Ishikawa (cell line): ENCODE measurements at regions not wholly inside any gene's neighbourhood (a gene's known extent, or its start where the extent isn't known, plus 50 kb on each side); places are given as distances from the start of the nearest gene placed in this dataset.

Experiments
- EGR1 ChIP-seq: IDR thresholded peaks from 2 replicates; pipeline ENCODE4 v1.6.1; 2012
- EP300 ChIP-seq: IDR thresholded peaks from 2 replicates; pipeline ENCODE4 v1.6.1; 2012; ENCODE audit warnings: borderline replicate concordance
- FOXM1 ChIP-seq: IDR thresholded peaks from 2 replicates; pipeline ENCODE4 v1.6.1; 2012; ENCODE audit warnings: low read depth, borderline replicate concordance
- TAF1 ChIP-seq: IDR thresholded peaks from 2 replicates; pipeline ENCODE4 v1.6.1; 2012; ENCODE audit warnings: low read depth, mild to moderate bottlenecking
- TEAD4 ChIP-seq: IDR thresholded peaks from 2 replicates; pipeline ENCODE4 v1.6.1; 2012
- TF ChIP-seq, protein P1 (sequence below): IDR thresholded peaks from 2 replicates; pipeline ENCODE4 v1.6.1; 2012; ENCODE audit warnings: low read depth, mild to moderate bottlenecking
- TF ChIP-seq, protein P2 (sequence below): IDR thresholded peaks from 2 replicates; pipeline ENCODE4 v1.6.1; 2012

DNA sequence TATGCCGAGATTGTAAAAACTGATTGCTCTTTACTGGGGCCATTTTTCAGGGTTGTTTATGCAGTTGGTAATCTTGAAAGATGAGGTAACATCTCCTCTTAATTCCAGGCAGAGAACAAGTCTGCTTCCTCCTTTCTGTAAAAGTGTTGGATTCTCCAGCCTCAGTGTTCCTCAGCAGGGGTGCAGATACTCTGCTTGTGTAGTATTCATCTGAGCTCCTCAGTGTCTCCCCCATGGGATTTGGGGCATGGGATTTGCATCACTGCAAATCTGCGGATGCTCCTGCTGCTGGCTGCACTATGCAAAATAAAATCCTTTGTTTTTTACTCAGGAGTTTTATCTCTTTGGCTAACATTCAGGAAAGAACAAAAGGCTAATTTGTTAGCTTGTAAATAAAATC is 104.9 kb upstream of the ATP8A1 start:
- TF ChIP-seq, protein P1, sequence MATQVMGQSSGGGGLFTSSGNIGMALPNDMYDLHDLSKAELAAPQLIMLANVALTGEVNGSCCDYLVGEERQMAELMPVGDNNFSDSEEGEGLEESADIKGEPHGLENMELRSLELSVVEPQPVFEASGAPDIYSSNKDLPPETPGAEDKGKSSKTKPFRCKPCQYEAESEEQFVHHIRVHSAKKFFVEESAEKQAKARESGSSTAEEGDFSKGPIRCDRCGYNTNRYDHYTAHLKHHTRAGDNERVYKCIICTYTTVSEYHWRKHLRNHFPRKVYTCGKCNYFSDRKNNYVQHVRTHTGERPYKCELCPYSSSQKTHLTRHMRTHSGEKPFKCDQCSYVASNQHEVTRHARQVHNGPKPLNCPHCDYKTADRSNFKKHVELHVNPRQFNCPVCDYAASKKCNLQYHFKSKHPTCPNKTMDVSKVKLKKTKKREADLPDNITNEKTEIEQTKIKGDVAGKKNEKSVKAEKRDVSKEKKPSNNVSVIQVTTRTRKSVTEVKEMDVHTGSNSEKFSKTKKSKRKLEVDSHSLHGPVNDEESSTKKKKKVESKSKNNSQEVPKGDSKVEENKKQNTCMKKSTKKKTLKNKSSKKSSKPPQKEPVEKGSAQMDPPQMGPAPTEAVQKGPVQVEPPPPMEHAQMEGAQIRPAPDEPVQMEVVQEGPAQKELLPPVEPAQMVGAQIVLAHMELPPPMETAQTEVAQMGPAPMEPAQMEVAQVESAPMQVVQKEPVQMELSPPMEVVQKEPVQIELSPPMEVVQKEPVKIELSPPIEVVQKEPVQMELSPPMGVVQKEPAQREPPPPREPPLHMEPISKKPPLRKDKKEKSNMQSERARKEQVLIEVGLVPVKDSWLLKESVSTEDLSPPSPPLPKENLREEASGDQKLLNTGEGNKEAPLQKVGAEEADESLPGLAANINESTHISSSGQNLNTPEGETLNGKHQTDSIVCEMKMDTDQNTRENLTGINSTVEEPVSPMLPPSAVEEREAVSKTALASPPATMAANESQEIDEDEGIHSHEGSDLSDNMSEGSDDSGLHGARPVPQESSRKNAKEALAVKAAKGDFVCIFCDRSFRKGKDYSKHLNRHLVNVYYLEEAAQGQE, result no peak
- TF ChIP-seq, protein P2, sequence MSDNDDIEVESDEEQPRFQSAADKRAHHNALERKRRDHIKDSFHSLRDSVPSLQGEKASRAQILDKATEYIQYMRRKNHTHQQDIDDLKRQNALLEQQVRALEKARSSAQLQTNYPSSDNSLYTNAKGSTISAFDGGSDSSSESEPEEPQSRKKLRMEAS, result no peak
- no peak for TF ChIP-seq EP300
- TF ChIP-seq TEAD4, result no peak
- no peak for TF ChIP-seq TAF1
- no peak for TF ChIP-seq EGR1
- no peak for TF ChIP-seq FOXM1
